Lower leg skin (tissue), 3 donors: ENCODE measurements at regions not wholly inside any gene's neighbourhood (a gene's known extent, or its start where the extent isn't known, plus 50 kb on each side); places are given as distances from the start of the nearest gene placed in this dataset.

Experiments used
- POLR2A ChIP-seq, 2 donors: fragments of 450-650 bp; IDR thresholded peaks; one replicate each; pipeline ENCODE4 v1.6.1; 2016 to 2017; ENCODE audit warnings: antibody characterized with exemption in 2 of 2, mild to moderate bottlenecking in 1 of 2, moderate library complexity in 1 of 2
- TF ChIP-seq, protein P1 (sequence below), 3 donors: fragments of 450-650 bp; IDR thresholded peaks; one replicate each; pipeline ENCODE4 v1.5.1; 2016; ENCODE audit warnings: antibody characterized with exemption in 3 of 3, mild to moderate bottlenecking in 3 of 3, moderate library complexity in 2 of 3

DNA sequence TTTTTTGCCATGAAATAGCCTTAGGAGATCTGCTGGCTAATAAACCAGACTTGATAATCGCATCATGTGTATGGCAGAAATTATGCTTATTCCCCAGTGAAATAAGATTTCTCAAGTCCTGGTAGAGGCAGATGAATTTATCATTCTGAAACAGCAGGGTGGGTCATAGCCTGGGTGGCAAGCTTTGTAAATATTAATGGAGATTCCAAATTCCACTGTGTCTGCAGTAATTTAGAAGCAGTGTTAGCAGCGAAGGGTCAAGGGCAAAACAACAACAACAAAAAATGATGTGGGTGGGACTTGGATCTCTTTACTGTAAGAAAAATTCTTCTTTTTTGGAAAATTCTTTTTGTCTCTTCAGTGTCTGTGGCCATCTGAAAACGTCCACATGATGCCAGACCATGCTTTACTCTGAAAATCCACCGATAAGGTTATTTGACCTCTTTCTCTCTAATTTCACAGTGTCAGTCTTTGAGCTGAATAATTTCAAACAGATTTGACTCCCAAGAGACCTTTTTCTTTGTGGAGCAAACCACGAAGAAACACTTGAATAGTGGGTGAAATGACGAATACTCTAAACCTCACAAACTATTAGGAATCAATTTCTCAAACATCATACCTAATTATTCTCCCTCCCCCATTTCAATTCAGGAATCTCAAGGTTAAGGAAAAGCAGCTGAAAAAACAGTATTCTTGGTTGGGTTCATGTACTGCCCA lies 106.0 kb upstream of the RPS23 start:
- TF ChIP-seq, protein P1, sequence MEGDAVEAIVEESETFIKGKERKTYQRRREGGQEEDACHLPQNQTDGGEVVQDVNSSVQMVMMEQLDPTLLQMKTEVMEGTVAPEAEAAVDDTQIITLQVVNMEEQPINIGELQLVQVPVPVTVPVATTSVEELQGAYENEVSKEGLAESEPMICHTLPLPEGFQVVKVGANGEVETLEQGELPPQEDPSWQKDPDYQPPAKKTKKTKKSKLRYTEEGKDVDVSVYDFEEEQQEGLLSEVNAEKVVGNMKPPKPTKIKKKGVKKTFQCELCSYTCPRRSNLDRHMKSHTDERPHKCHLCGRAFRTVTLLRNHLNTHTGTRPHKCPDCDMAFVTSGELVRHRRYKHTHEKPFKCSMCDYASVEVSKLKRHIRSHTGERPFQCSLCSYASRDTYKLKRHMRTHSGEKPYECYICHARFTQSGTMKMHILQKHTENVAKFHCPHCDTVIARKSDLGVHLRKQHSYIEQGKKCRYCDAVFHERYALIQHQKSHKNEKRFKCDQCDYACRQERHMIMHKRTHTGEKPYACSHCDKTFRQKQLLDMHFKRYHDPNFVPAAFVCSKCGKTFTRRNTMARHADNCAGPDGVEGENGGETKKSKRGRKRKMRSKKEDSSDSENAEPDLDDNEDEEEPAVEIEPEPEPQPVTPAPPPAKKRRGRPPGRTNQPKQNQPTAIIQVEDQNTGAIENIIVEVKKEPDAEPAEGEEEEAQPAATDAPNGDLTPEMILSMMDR (IDR thresholded peaks at IDR 0.05): no peak
- no peak for TF ChIP-seq POLR2A (IDR thresholded peaks at IDR 0.05)
